Endodermal cell (in vitro differentiated cells): ENCODE measurements at regions not wholly inside any gene's neighbourhood (a gene's known extent, or its start where the extent isn't known, plus 50 kb on each side); places are given as distances from the start of the nearest gene placed in this dataset.

Experiments used
- DNase-seq: peaks from one replicate; pipeline ENCODE4 v3.0.0-alpha.2; 2017
- H3K27ac ChIP-seq: 2 replicates; pipeline ENCODE4 v1.5.1; 2013; ENCODE audit warnings: mild to moderate bottlenecking, low read depth, low read length, moderate library complexity
- H3K27me3 ChIP-seq: 2 replicates; pipeline ENCODE4 v1.6.1; 2013; ENCODE audit warnings: mild to moderate bottlenecking, low read length, moderate library complexity; ENCODE audit not compliant: insufficient read depth, control insufficient read depth, poor library complexity, severe bottlenecking
- H3K36me3 ChIP-seq: 2 replicates; pipeline ENCODE4 v1.7.0; 2013; ENCODE audit warnings: mild to moderate bottlenecking, low read length, moderate library complexity; ENCODE audit not compliant: control insufficient read depth, insufficient read depth
- H3K4me1 ChIP-seq: one replicate; pipeline ENCODE4 v1.7.0; 2013; ENCODE audit warnings: low read length; ENCODE audit not compliant: control insufficient read depth, insufficient read depth
- H3K4me3 ChIP-seq: 2 replicates; pipeline ENCODE4 v1.5.1; 2013; ENCODE audit warnings: mild to moderate bottlenecking, low read length, moderate library complexity
- H3K9ac ChIP-seq: 2 replicates; pipeline ENCODE4 v1.6.1; 2013; ENCODE audit warnings: mild to moderate bottlenecking, low read length, moderate library complexity; ENCODE audit not compliant: poor library complexity, severe bottlenecking; ENCODE audit errors: extremely low read depth
- H3K9me3 ChIP-seq: 2 replicates; pipeline ENCODE4 v1.6.1; 2013; ENCODE audit warnings: mild to moderate bottlenecking, low read length, moderate library complexity; ENCODE audit not compliant: control insufficient read depth
- H3K27ac Mint-ChIP-seq: 2 replicates; pipeline ENCODE4 v1.8.0; 2020; ENCODE audit warnings: mixed read lengths
- H3K27me3 Mint-ChIP-seq: 2 replicates; pipeline ENCODE4 v1.8.0; 2021; ENCODE audit warnings: mild to moderate bottlenecking, mixed read lengths; ENCODE audit not compliant: insufficient read depth
- H3K36me3 Mint-ChIP-seq: 2 replicates; pipeline ENCODE4 v1.8.0; 2020; ENCODE audit warnings: low read depth, mixed read lengths
- H3K4me1 Mint-ChIP-seq: 2 replicates; pipeline ENCODE4 v1.8.0; 2020; ENCODE audit warnings: mixed read lengths
- H3K4me3 Mint-ChIP-seq: 2 replicates; pipeline ENCODE4 v1.8.0; 2020; ENCODE audit warnings: mild to moderate bottlenecking, moderate library complexity, mixed read lengths
- H3K9me3 Mint-ChIP-seq: 2 replicates; pipeline ENCODE4 v1.8.0; 2020; ENCODE audit warnings: mild to moderate bottlenecking, mixed read lengths
- WGBS, 2 experiments: methylation state at CpG; one replicate each; pipeline versions ENCODE4 v1.1.5 to v1.1.7; 2013; ENCODE audit warnings: missing lambda C conversion rate in 2 of 2, mixed read lengths in 1 of 2; ENCODE audit not compliant: insufficient coverage in 1 of 2, insufficient read length in 1 of 2; 5-methylcytosine and 5-hydroxymethylcytosine counted together
- TF ChIP-seq, protein P1 (sequence below): fragments of 200-600 bp; sonication (generic); conservative IDR thresholded peaks from 2 replicates; pipeline ENCODE4 v1.5.0; 2021; ENCODE audit warnings: antibody characterized with exemption, mild to moderate bottlenecking

DNA sequence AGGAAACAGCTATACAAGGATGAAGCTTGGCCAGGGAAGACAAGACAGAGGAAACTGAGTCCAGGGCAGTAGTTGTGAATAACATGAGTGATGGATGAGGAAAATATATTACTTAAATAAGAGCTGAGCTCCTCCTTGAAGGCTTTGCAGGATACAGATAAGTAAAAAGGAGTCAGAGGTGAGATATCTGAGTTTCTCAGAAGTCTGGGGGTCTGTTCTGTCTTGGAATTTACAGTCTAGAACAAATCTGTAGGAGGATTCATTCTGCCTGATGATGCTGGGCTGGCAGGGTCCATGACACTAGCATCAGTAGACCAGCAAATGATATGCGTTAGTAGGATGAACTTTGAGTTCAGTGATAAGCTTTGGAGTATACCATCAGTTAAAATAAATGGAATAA is 266.1 kb upstream of the POGK start:
- no peaks in the 10 kb centered on the region for H3K4me1 ChIP-seq
- H3K9me3 ChIP-seq, result no peaks in the 10 kb centered on the region
- WGBS, 2 experiments, result 80 to 90% methylated on average over 1 of the region's 1 CpG
- H3K9ac ChIP-seq, result no peak overlapping the region
- H3K4me3 ChIP-seq, result no peak overlapping the region
- Mint-ChIP-seq H3K27ac (no peak overlapping the region), H3K4me1 (no peaks in the 10 kb centered on the region), H3K36me3 (no peaks in the 10 kb centered on the region), H3K4me3 (no peak overlapping the region), H3K9me3 (peaks cover 4% of the 10 kb centered on the region), H3K27me3 (no peaks in the 10 kb centered on the region)
- TF ChIP-seq, protein P1, sequence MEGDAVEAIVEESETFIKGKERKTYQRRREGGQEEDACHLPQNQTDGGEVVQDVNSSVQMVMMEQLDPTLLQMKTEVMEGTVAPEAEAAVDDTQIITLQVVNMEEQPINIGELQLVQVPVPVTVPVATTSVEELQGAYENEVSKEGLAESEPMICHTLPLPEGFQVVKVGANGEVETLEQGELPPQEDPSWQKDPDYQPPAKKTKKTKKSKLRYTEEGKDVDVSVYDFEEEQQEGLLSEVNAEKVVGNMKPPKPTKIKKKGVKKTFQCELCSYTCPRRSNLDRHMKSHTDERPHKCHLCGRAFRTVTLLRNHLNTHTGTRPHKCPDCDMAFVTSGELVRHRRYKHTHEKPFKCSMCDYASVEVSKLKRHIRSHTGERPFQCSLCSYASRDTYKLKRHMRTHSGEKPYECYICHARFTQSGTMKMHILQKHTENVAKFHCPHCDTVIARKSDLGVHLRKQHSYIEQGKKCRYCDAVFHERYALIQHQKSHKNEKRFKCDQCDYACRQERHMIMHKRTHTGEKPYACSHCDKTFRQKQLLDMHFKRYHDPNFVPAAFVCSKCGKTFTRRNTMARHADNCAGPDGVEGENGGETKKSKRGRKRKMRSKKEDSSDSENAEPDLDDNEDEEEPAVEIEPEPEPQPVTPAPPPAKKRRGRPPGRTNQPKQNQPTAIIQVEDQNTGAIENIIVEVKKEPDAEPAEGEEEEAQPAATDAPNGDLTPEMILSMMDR, result no peak
- H3K27me3 ChIP-seq, result no peaks in the 10 kb centered on the region
- H3K36me3 ChIP-seq, result no peaks in the 10 kb centered on the region
- no peak for DNase-seq
- H3K27ac ChIP-seq, result no peak overlapping the region

DNA sequence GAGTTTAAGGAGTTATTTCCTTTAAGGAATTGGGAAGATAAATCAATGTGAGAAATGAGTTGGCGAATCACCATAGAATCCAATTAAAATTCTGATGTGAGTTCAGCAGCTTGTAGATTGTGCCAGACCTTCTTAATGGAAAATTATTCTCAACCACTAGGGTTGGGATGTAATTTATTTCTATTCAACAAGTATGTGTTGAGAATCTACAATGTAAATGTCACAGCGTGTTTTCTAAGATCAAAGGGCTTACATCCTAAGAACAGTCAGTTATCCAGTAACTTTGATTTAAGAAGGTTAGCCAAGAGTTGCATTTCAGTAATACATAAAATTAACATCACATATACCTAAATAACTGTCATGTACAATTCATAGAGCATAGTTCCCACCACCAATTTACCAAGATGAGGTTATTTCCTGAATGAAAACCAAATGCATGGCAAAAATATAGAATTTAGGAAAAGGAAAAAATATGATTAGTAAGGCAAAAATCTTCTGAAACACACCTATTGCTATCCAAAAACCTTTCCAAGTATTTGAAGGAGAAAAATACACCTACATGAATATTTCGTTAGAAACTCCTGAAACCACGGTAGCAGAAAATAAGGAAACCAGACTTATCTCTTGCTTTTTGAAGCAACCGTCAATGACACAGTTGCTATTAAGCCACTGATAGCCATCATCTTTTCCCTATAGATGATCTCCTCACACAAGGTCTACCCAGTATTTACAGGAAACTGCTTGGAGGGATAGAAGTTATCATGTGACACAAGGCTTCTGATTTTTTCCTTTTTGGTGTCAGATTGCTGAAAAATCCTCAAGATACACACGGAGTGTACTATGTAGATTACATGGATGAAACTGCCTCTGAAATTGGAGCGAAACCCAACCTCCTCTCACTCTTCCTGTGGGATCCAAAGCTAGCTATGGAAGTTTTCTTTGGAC is 259.4 kb upstream of the POGK start:
- Histone ChIP-seq H3K36me3 (no peaks in the 10 kb centered on the region), H3K9me3 (no peaks in the 10 kb centered on the region), H3K4me1 (no peaks in the 10 kb centered on the region), H3K4me3 (no peak overlapping the region), H3K9ac (no peak overlapping the region), H3K27ac (no peak overlapping the region), H3K27me3 (no peaks in the 10 kb centered on the region)
- 93 to 95% methylated on average over 3 to 7 of the region's 7 CpGs for WGBS, 2 experiments
- H3K27ac Mint-ChIP-seq, result no peak overlapping the region
- H3K27me3 Mint-ChIP-seq, result no peaks in the 10 kb centered on the region
- H3K36me3 Mint-ChIP-seq, result no peaks in the 10 kb centered on the region
- H3K4me3 Mint-ChIP-seq, result no peak overlapping the region
- no peaks in the 10 kb centered on the region for H3K9me3 Mint-ChIP-seq
- DNase-seq, result no peak
- no peaks in the 10 kb centered on the region for H3K4me1 Mint-ChIP-seq
- TF ChIP-seq, protein P1, result no peak

DNA sequence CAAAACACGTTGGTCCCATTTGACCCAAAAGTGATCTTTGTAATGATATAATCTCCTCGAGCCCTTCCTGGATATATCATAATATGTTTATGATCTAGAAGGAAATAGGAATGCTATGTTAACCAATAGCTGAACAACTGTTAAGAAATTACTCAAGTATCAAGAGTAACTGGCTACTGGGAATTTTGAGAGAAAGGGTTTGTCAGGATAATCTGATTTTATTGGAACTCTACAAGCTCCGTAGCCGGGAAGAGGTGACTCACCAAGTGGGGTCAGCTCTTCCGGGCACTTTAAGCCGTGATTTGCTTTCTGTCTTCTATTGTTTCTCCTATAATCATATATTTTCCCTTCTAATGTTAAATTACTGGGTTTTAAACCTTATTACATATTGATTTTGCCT is 250.5 kb upstream of the POGK start:
- no peaks in the 10 kb centered on the region for H3K9me3 Mint-ChIP-seq
- Histone ChIP-seq H3K27me3 (no peaks in the 10 kb centered on the region), H3K4me3 (no peak overlapping the region), H3K9me3 (no peaks in the 10 kb centered on the region), H3K27ac (no peak overlapping the region), H3K36me3 (no peaks in the 10 kb centered on the region), H3K4me1 (no peaks in the 10 kb centered on the region), H3K9ac (no peak overlapping the region)
- DNase-seq, result no peak
- WGBS, 2 experiments, result 92% methylated on average over 6 of the region's 6 CpGs; no CpG with 5 or more reads in 1 of the 2 experiments
- H3K36me3 Mint-ChIP-seq, result no peaks in the 10 kb centered on the region
- H3K27me3 Mint-ChIP-seq, result no peaks in the 10 kb centered on the region
- H3K27ac Mint-ChIP-seq, result no peak overlapping the region
- no peaks in the 10 kb centered on the region for H3K4me1 Mint-ChIP-seq
- no peak overlapping the region for H3K4me3 Mint-ChIP-seq
- TF ChIP-seq, protein P1, result no peak
